ENCODE measurements at regions not wholly inside any gene's neighbourhood (a gene's known extent, or its start where the extent isn't known, plus 50 kb on each side); places are given as distances from the start of the nearest gene placed in this dataset.
"Not testable (repeated sequence)": the region's sequence is repeated elsewhere in the genome, so short reads cannot be mapped to it uniquely, and the experiment has no call there.

- no peaks in the 10 kb centered on the region for H3K9me3 Mint-ChIP-seq (ENCODE audit: unreplicated experiment)
- intact Hi-C loops (cut with micrococcal nuclease; ENCODE audit: unreplicated experiment), result no loop called here
- ChIA-PET CTCF (no interaction called here), POLR2A (no interaction called here)
- H3K4me1 Mint-ChIP-seq (ENCODE audit: low read depth, unreplicated experiment), result no peaks in the 10 kb centered on the region
- H3K4me3 Mint-ChIP-seq (ENCODE audit: unreplicated experiment), result no peak overlapping the region
- DNase-seq, result no peak
- no peaks in the 10 kb centered on the region for H3K36me3 ChIP-seq (ENCODE audit: control insufficient read depth, insufficient read depth, low read length)
- no peaks in the 10 kb centered on the region for H3K4me1 ChIP-seq
- no peak overlapping the region for H3K4me3 ChIP-seq (ENCODE audit: low read depth, low read length)
- H3K27me3 ChIP-seq (replicated peaks; ENCODE audit: control insufficient read depth, insufficient read depth, low read length), result no peaks in the 10 kb centered on the region; the same call in 1 of the 2 replicates
- no peaks in the 10 kb centered on the region for H3K9me3 ChIP-seq
- TF ChIP-seq CTCF (IDR thresholded peaks at IDR 0.05; ENCODE audit: insufficient read depth in 1 of 2, low read depth in 1 of 2, low read length in 1 of 2, severe bottlenecking in 1 of 2, unreplicated experiment in 1 of 2), result no peak
- H3K36me3 Mint-ChIP-seq (ENCODE audit: insufficient read depth, unreplicated experiment), result no peaks in the 10 kb centered on the region
- no peaks in the 10 kb centered on the region for H3K27me3 Mint-ChIP-seq (ENCODE audit: insufficient read depth, unreplicated experiment)
- BruUV-seq (replicated peaks), result no TSS peak
- no peak overlapping the region for H3K27ac Mint-ChIP-seq (ENCODE audit: unreplicated experiment)
Measured at GRCh38 chr3:74000725-74001124, 376.0 kb upstream of the PDZRN3 start.

DNA sequence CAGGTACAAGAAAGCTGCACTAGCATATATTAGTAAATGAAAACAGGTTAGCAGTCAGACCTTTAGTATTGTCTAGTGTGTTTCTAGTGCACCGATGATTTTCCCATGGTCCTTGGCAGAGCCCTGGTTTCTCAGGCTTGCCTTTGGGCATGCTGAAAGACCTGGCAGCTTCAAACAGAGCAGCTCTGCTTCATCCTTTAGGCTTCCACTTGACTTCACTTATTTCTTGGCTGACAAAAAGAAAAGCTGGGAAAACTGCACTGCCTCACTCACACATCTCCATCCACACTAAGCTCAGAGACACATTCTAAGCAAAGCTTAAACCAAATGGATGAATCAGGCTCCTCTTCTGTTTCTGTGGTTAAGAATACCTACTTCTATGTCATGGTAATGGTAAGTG, 374.8 kb upstream of the PDZRN3 start:
- Mint-ChIP-seq H3K27ac (ENCODE audit: unreplicated experiment) (no peak overlapping the region), H3K4me3 (ENCODE audit: unreplicated experiment) (no peak overlapping the region), H3K27me3 (ENCODE audit: insufficient read depth, unreplicated experiment) (no peaks in the 10 kb centered on the region), H3K36me3 (ENCODE audit: insufficient read depth, unreplicated experiment) (no peaks in the 10 kb centered on the region), H3K4me1 (ENCODE audit: low read depth, unreplicated experiment) (no peaks in the 10 kb centered on the region), H3K9me3 (ENCODE audit: unreplicated experiment) (no peaks in the 10 kb centered on the region)
- H3K27me3 ChIP-seq (replicated peaks; ENCODE audit: control insufficient read depth, insufficient read depth, low read length), result no peaks in the 10 kb centered on the region; the same call in 1 of the 2 replicates
- H3K4me1 ChIP-seq, result no peaks in the 10 kb centered on the region
- TF ChIP-seq CTCF (IDR thresholded peaks at IDR 0.05; ENCODE audit: insufficient read depth in 1 of 2, low read depth in 1 of 2, low read length in 1 of 2, severe bottlenecking in 1 of 2, unreplicated experiment in 1 of 2), result no peak
- CTCF ChIA-PET, result no interaction called here
- H3K4me3 ChIP-seq (ENCODE audit: low read depth, low read length), result no peak overlapping the region
- BruUV-seq (replicated peaks), result no TSS peak
- H3K36me3 ChIP-seq (ENCODE audit: control insufficient read depth, insufficient read depth, low read length), result no peaks in the 10 kb centered on the region
- H3K9me3 ChIP-seq, result no peaks in the 10 kb centered on the region
- intact Hi-C loops (cut with micrococcal nuclease; ENCODE audit: unreplicated experiment), result no loop called here
- DNase-seq, result no peak
- POLR2A ChIA-PET, result no interaction called here

DNA sequence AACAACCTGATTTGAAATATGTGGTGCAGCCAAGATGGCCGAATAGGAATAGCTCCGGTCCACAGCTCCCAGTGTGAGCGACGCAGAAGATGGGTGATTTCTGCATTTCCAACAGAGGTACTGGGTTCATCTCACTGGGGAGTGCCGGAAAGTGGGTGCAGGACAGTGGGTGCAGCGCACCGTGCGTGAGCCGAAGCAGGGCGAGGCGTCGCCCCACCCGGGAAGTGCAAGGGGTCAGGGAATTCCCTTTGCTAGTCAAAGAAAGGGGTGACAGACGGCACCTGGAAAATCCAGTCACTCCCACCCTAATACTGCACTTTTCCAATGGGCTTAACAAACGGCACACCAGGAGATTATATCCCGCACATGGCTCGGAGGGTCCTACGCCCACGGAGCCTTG, 365.9 kb upstream of the PDZRN3 start:
- H3K4me3 ChIP-seq (ENCODE audit: low read depth, low read length); H3K36me3 ChIP-seq (ENCODE audit: control insufficient read depth, insufficient read depth, low read length); H3K4me1 Mint-ChIP-seq (ENCODE audit: low read depth, unreplicated experiment); DNase-seq; H3K4me3 Mint-ChIP-seq (ENCODE audit: unreplicated experiment); H3K27ac Mint-ChIP-seq (ENCODE audit: unreplicated experiment); H3K4me1 ChIP-seq; H3K36me3 Mint-ChIP-seq (ENCODE audit: insufficient read depth, unreplicated experiment); CTCF ChIA-PET; H3K27me3 Mint-ChIP-seq (ENCODE audit: insufficient read depth, unreplicated experiment); H3K9me3 ChIP-seq; BruUV-seq (replicated peaks); H3K27me3 ChIP-seq (replicated peaks; ENCODE audit: control insufficient read depth, insufficient read depth, low read length); intact Hi-C loops (cut with micrococcal nuclease; ENCODE audit: unreplicated experiment); POLR2A ChIA-PET: not testable (repeated sequence)
- H3K9me3 Mint-ChIP-seq (ENCODE audit: unreplicated experiment), result peaks cover 11% of the 10 kb centered on the region

DNA sequence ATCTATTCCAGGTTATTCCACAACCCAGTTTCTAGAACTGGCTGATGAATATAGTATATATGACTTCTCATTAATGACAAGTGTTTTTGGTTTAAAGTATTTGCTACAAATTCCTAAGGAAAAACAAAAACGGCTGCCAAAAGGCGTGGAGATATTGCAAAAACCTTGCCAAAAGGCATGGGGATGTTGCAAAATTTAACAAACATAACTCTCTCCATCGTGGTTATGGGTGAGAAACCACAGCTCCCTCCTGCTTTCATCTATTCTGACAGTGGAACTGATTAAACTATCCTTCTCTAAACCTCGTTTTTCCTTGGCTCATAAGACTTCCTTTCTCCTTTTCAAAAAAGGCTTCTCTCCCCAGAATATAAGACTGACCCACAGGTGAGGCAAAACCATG, 342.0 kb upstream of the PDZRN3 start:
- no TSS peak for BruUV-seq (replicated peaks)
- no peak for DNase-seq
- Histone ChIP-seq H3K27me3 (replicated peaks; ENCODE audit: control insufficient read depth, insufficient read depth, low read length) (no peaks in the 10 kb centered on the region), H3K9me3 (no peaks in the 10 kb centered on the region), H3K4me3 (ENCODE audit: low read depth, low read length) (no peak overlapping the region), H3K4me1 (no peaks in the 10 kb centered on the region), H3K36me3 (ENCODE audit: control insufficient read depth, insufficient read depth, low read length) (no peaks in the 10 kb centered on the region)
- no peaks in the 10 kb centered on the region for H3K36me3 Mint-ChIP-seq (ENCODE audit: insufficient read depth, unreplicated experiment)
- H3K27me3 Mint-ChIP-seq (ENCODE audit: insufficient read depth, unreplicated experiment), result peaks cover 18% of the 10 kb centered on the region
- no peaks in the 10 kb centered on the region for H3K9me3 Mint-ChIP-seq (ENCODE audit: unreplicated experiment)
- CTCF ChIA-PET, result no interaction called here
- no peak overlapping the region for H3K4me3 Mint-ChIP-seq (ENCODE audit: unreplicated experiment)
- no peaks in the 10 kb centered on the region for H3K4me1 Mint-ChIP-seq (ENCODE audit: low read depth, unreplicated experiment)
- POLR2A ChIA-PET, result interaction anchor here (0.7 kb wide), 1 partner anchor 270 kb away, joined by 4 read pairs; no protein-coding TSS in a partner anchor
- intact Hi-C loops (cut with micrococcal nuclease; ENCODE audit: unreplicated experiment), result no loop called here
- no peak overlapping the region for H3K27ac Mint-ChIP-seq (ENCODE audit: unreplicated experiment)
- TF ChIP-seq CTCF (IDR thresholded peaks at IDR 0.05; ENCODE audit: insufficient read depth in 1 of 2, low read depth in 1 of 2, low read length in 1 of 2, severe bottlenecking in 1 of 2, unreplicated experiment in 1 of 2), result no peak

All from Caco-2 (cell line).